Ecto neural progenitor cell (in vitro differentiated cells): ENCODE measurements at regions not wholly inside any gene's neighbourhood (a gene's known extent, or its start where the extent isn't known, plus 50 kb on each side); places are given as distances from the start of the nearest gene placed in this dataset.
A peak's percentile ranks its signal among the peaks of the same experiment; 100 is the strongest.
"Not testable (repeated sequence)": the region's sequence is repeated elsewhere in the genome, so short reads cannot be mapped to it uniquely, and the experiment has no call there.

Source experiments
- DNase-seq: peaks from one replicate; pipeline ENCODE4 v3.0.0-alpha.2; 2018; ENCODE audit warnings: low spot score

DNA sequence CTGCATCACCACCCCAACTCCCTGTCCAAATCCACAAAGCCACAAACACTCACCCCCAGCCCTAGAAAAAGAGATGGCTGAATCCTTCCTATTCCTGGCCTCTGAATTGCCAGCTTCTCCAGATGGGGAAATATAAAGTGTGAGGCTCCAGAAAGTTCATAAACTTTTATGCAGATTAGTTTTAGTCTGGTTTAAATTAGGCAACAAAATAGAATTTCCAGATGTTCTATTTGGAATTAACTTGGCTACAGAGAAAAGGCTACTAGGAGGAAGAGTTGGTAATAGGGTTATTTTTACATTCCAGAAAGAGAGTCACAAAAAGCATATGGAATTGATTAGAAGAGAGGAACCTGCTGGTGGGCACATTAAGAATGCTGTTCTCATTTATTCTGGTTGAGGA, 56.0 kb downstream of the EN1 start:
- no peak for DNase-seq

DNA sequence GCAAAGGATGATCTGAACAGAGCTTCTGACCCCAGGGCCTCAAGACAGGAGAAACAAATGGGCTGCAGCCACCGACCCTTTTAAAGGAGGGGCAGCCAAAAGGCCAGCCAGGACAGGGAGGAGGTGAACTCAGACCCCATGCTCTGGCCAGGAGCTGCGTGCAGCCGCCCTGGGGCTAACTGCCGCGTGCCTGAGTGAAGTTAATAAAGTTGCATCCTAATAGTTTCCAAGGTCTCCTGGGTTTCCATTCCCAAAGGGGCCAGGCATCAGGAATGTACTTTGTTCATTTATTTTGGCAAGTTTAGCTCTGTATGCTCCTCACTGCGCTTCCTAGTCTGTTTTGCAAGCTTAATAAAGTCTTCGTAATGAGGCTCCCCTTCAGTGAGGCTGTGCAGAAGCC, 60.7 kb downstream of the EN1 start:
- DNase-seq, result no peak

DNA sequence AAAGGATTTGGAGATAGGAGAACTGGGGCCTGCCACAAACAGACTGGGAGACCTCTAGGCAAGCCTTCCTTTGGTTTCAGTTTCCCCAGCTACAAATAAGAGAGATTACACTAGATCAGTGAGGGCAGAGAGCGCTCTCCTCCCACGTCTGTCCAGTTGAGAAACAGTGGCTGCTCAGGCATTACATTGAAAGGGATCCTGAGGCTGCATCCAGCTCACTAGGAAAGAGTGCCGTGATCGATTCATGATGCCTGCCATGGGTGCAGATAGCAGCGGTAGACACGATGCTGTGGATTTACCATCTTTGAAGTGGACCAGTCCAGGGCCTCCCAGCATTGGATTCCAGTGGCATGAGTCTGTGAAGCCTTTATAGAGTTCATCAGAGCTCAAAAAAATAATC, 62.6 kb downstream of the EN1 start:
- no peak for DNase-seq

DNA sequence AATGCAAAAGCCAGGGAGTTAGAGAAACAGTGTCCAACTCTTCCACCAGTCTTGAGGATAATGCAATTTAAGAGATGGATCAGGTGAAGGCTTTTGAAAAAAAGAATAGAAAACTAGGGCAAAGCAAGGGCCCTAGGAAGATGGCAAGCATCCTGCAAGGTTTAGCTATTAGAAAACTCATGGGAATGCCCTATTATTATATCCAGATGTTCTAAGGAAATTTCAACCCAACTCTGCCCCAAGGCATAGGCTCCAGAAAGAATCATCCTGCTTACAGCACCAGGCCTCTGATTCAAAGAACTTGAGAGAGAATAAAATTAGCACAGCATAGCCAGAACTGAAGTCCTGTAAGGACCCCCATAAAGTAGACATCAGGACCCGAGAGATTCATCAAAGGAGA, 68.1 kb downstream of the EN1 start:
- DNase-seq, result no peak

DNA sequence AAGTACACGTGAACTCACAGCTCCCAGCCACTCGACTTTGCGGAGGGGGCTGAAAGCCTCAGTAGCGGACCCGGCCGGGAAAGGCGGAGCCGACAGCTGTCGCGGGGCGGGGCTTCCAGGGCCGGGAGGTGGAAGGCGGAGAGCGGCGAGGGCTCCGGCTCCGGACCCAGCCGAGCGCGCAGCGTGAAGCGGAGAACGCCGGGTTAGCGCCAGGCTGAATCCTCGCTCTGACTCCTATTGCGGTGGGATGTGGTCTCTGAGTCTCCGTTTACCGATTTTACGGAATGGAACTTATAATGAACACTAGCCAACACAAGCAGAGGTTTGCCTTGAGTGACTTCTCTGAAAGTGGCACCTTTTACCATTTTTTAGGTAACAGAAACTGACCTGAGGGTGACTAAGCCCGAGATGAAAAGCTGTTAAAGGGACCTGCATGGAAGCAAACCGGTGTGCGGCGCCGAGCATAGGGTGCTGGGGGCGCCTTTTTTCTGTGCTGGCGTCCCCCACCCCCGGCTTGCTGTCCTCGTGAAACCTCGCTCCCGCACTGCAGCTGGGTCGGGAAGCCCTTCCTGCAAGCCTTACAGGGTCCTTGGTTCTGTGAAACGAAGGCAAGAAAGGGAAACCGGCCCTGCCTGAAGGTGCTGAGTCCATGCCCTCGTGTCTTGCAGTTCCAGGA, 72.9 kb downstream of the EN1 start:
- DNase-seq, result peak; percentile 89

DNA sequence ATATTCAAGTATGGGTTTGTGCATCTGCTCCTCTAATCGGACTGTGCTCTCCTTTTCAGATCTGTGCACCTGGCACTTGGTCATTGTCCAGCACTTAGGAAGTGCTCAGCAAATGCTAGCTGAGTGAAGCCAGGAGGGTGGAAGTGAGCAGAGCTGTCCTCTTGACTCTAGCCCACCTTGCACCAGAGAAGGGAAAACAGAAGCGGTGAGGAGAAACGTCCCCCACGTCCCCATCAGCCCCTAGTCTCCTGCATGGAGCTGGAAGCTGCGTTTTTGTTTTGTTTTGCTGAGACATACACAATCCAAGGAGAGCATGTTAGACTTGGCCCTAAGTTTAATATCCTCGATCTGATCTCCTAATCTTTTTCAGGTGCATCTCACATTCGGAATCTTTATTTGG, 73.6 kb downstream of the EN1 start:
- DNase-seq, result no peak

DNA sequence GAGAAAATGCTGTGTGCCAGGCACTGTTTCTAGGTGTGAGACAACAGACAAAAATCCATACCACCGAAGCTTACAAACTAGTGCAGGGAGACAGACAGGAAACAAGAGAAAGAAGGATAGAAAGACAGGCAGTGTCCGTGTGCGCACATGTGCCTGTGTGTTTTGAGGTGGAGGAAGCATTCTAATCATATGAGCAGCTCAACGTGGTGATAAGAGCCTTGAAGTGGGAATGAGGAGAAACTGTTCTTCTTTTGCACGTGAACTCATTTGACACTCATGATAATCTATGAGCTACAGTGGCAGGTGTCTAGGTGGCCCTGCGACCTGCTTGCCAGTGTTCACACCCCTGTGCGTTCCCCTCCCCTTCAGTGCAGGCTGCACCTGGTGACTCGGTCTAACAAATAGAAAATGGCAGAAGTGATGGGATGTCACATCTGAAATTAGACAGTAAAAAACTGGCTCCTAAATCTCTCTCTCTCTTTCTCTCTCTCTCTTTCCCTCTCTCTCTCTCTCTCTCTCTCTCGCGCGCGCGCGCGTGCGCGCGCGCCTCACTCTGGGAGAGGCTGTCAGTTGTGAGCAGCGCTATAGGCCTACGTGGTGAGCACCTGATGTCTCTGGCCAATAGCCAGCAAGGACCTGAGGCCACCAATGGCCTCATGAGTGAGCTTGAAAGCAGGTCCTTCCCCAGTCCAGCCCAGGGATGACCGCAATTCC, 74.8 kb downstream of the EN1 start:
- no peak for DNase-seq

DNA sequence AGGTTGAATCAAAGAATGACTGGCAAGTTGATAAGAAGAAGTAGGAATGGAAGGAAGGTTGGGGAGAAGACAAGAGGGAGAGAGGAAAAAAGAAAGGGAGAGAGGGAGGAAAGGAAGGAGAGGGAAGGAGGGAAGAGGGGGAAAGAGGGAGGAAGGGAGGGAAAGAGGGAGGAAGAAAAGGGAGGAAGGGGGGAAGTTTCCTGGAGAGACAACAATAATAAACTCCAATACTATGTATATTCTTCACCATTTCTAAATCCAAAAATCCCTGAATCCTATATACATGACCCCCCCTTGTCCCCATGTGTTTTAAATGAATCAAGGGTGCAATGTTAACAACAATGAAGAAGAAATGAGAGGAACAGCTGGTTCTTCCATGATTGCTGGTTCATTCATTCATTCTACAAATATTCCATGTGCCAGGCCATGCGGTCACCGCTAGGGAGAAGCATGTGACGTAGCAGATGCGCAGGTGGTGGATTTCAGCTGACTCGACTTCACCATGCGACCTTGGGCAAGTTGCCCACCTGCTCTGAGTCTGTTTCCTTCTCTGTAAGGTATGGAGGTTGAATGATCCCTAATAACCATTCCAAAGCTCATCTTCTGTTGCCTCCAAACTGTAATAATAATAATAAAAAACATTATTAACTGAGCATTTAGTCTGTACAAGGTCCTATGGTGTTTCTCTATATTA, 77.6 kb downstream of the EN1 start:
- no peak for DNase-seq

DNA sequence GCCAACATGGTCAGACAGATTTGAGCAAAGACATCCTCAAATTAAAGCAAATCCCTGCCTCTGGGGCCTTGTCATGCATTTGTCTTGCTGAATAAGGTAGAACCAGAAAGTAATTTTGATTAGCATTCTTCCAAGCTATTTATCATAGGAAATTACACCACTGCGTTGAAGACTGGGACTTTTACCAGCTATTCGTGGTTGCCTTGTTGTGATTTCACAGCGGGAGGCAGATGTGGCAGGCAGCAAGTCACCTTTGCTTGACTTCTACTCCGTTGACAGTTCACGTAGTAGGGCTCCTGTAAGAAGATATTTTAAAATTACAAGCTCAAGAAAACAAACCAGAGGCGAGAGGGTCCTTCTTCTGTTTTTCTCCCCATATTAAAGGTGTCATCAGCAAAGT, 80.6 kb downstream of the EN1 start:
- no peak for DNase-seq

DNA sequence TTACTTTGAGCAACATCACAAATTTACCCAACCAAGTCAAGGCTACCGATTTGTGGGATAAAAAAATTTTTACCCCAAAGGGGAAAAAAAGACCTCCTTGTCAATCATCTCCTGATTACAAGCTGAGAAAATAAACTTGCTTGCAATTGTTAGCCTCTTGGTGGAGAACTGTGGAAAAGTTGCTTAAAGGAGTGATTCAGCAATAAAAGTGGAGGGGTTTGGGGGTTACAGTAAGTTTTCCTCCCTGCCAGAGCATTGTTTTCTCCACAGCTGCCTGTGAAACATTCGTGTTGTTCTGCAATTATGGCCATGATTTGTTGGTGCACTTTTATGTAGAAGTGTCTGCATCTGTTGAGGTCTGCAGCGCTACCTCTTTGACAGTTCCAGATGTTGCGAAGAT, 82.6 kb downstream of the EN1 start:
- DNase-seq, result no peak

DNA sequence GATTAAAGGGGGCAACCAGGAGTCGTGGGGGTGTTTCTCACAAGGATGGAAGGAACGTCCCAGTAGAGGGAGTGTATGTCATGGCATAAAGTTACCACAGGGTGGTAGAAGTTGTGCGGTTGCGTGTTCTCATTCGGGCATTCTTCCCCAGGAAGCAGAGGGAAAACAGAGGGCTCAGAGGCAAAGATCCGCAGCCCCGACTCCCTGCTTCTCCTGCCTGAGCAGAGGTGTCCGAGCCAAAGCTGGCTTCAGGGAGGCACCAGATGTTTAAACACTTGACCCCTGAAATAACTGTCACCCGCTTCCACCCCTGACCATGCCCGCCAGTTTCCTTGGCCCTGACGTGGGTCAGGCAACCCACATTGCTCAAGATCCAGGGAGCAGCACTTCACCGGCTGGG, 83.7 kb downstream of the EN1 start:
- peak; percentile 65 for DNase-seq

DNA sequence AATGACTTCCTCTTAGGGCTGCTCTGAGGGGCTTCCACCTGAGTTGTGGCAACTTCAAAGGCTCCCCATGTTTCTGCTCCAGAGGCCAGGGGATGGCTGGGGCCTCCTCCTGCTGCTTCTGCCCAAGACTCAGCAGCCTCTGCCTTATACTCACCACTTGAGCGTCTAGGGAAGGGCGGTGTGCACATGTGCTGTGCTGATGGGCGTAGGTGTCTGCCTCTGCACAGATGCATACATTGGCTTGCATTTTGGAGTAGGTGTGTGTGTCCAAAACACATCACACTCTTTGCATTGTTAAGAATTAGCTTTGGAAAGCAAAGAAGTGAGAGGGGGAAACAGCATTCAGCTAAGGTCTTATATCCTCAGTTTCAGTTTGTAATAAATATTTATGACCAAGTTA, 85.2 kb downstream of the EN1 start:
- no peak for DNase-seq

DNA sequence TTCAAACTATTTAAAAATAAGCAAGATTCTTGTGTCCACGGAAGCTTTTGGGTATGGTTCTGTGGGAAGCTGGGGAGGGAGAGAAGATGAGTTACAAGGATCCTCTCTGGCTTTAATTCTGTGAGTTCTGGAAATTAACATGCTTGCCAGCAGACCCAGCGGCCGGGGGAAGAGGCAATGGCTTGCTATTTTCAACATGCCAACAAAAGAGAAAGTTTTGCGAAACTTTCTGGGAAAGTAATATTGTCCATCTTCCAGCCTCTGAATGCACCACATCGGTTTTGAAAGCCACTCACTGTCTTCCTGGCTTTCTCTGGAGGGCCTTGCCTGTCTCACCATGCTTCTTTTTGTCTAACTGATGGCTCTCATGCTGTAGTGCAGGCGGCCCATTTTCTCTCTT, 85.7 kb downstream of the EN1 start:
- no peak for DNase-seq

DNA sequence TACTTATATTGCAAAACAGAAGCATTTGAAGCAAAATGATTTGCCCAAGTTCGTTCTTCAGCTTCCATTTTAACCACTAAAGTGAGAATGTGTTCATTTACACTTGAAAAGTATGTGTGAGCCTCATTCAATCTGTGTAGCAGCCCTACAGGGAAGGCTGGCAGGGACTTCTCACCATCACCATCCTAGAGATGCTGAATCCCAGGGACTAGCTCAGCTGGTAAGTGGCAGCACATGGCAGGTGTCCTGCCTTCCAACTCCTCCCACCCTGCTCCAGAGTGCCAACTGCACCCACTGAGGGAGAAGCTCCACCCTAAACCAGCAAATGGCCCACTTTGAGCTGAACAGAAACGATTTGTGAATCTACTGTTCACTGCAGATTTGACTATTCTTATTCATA, 91.5 kb downstream of the EN1 start:
- no peak for DNase-seq

DNA sequence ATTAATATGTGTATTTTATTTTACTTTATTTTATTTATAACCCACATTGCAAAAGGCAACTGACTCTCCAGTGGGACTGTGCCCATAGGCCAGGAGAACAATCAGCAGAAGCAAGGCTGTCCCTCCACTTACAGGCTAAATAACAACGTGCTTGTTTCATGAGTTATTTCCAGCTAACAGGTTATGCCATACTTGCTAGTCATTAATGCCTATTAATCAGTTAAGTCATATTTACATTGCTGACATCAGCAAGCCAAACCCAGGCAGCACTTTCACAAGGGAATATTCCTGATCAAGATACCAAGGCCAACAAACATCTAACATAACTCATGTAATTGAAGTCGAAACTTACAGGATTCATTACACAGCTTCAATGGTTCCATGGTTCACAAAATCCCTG, 92.1 kb downstream of the EN1 start:
- no peak for DNase-seq

DNA sequence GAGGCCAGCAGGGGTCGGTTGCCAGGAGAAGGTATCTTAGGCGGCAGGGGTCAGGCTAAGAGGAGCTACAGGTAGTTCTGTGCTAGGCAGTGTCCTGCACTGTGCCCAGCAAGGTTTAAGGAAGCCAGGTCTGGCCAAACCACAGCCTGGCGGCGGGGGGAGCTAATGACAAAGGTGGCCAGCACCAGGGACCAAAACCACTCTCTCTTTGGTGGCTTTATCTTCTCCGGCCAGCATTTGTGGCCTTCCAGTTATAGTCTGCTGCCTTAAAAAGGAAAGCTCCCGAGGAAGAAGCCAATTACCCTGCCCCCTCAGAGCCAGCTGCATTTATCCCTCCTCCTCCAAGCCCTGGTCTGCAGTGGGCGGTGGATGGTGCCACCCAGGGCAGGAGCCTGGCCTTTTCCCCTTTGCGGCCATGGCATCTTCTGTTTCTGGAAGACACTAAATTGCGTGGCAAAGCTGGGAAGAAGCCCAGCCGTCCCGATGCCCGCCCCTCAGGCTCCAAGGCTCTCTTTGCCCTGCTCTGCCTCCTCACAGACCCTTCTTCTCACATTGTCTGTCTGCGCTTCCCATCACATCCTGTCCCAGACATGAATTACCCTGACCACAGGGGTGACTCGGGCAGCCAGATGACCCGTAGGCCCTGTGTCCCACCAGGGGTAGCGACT, 94.6 kb downstream of the EN1 start:
- no peak for DNase-seq

DNA sequence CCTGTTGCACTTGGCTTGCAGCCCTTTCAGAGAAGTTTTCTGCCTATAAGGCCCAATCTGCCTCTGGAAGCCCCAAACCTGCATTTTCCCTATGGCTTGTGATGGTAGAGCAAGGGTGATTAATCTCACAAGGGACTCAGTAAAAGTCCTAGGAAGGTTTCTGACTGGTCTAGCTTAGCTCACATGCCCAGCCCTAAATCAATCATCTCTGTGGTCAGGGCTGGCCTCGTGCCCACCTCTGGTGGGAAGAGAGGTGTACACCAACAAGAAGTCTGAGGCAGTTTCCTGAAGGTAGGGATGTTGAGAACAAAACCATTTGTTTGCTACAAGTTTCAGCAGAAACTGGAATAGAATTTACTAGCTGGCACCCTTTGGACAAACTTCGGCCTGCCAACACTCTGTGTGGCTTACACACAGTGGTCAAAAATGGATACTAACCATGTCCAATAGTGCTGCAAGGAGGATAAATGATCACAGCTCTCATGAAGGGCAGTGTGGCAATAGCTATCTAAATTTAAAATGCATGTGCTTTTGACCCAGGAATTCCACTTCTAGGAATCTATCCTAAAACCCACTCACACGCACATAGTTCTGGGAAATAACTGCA, 96.4 kb downstream of the EN1 start:
- no peak for DNase-seq

DNA sequence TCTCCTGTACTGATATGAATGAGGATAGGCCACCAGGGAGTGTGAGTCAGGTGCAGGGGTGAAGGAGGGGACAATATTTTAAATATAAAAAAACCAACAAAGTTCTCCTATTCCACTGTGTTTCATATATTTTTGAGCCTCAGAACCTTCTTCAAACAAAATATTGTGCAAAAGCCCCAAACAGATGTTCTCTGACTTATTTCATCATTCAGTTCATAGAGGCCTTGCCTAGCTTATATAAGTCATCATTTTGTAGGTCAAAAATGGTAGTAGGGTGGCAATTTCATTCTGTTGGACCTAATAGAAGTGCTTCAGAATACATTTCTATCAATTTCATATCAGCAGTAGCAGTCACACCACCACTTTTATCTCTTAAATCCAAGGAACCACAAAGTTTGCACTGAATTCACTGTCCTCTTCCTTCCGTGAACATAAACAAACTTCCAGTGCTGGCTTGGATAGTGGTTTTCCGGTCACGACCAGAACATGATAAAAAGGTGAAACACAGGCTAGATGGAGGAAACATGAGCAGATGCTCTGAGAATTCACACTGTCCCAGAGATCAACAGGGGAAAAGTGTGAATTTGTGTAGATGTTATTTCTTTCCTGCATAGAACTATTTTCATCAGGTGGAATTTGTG, 99.1 kb downstream of the EN1 start:
- DNase-seq, result no peak

DNA sequence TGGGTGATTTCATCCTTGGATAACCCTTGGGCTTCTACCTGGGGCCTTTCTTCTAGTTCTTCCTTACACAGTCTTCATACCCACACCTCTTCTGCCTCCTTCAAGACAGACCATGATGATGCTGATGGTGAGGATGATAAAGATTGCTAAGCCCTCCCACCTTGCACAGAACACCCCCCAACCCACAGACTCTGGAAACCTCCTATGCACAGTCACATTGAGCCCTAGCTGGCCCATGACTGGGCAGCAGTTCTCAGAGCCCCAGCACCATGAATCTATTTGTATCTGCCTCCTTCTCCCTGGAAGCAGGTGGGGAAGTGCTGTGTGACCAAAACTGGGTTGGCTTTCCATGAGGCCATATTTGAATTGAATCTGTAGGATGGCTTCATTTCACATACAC, 99.8 kb downstream of the EN1 start:
- DNase-seq, result no peak

DNA sequence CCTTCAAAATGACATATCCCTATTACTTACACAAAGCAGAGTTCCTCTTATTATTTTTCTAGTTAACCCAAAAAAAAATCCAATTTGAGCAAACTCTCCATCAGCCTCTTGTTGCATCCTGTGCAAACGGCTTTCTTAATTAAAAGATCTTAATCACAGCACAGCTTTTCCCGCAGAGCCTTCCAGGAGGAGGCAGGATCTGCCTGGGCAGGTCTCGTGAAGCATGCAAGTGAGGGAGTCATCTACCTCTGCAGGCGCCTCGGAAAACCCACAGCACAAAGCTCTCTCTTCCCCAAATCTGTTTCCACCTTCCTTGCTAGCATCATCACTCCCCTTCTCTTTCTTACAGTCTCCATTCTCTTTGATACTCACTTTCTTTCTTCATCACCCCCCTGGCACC, 100.4 kb downstream of the EN1 start:
- DNase-seq, result no peak

DNA sequence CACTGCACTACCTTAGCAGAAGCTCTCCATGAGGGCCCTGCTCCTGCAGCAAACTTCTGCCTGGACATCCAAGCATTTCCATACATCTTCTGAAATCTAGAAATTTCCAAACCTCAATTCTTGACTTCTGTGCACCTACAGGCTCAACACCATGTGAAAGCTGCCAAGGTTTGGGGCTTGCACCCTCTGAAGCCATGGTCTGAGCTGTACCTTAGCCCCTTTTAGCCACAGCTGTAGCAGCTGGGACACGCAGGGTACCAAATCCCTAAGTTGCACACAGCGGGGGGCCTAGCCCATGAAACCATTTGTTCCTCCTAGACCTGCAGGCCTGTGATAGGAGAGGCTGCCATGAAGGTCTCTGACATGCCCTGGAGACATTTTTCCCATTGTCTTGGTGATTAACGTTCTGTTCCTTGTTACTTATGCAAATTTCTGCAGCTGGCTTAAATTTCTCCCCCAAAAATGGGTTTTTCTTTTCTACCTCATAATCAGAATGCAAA, 102.7 kb downstream of the EN1 start:
- DNase-seq, result not testable (repeated sequence)
